Parathyroid adenoma (tissue), 2 donors: ENCODE measurements at regions not wholly inside any gene's neighbourhood (a gene's known extent, or its start where the extent isn't known, plus 50 kb on each side); places are given as distances from the start of the nearest gene placed in this dataset.

Source experiments
- H2AFZ ChIP-seq: fragments of 300-600 bp; sonication (generic); one replicate; pipeline ENCODE4 v1.7.0; 2017; ENCODE audit warnings: antibody characterized with exemption, mild to moderate bottlenecking
- H3K27ac ChIP-seq: fragments of 300-600 bp; sonication (generic); one replicate; pipeline ENCODE4 v1.7.0; 2017
- H3K27me3 ChIP-seq: fragments of 300-600 bp; sonication (generic); one replicate; pipeline ENCODE4 v1.7.0; 2017; ENCODE audit warnings: low read length; ENCODE audit not compliant: control insufficient read depth, insufficient read depth
- H3K36me3 ChIP-seq: fragments of 300-600 bp; sonication (generic); one replicate; pipeline ENCODE4 v1.7.0; 2017; ENCODE audit warnings: low read length; ENCODE audit not compliant: control insufficient read depth, insufficient read depth
- H3K4me1 ChIP-seq: fragments of 300-600 bp; sonication (generic); one replicate; pipeline ENCODE4 v1.7.0; 2017; ENCODE audit warnings: control low read depth
- H3K4me2 ChIP-seq: fragments of 300-600 bp; sonication (generic); one replicate; pipeline ENCODE4 v1.7.0; 2017; ENCODE audit warnings: low read length
- H3K4me3 ChIP-seq: fragments of 300-600 bp; sonication (generic); one replicate; pipeline ENCODE4 v1.7.0; 2017; ENCODE audit warnings: low read depth, low read length
- H3K79me2 ChIP-seq: fragments of 300-600 bp; sonication (generic); one replicate; pipeline ENCODE4 v1.7.0; 2017; ENCODE audit warnings: control low read depth
- H3K9ac ChIP-seq: fragments of 300-600 bp; sonication (generic); one replicate; pipeline ENCODE4 v1.7.0; 2017; ENCODE audit warnings: mild to moderate bottlenecking
- H3K9me3 ChIP-seq: fragments of 300-600 bp; sonication (generic); one replicate; pipeline ENCODE4 v1.7.0; 2017; ENCODE audit warnings: low read length; ENCODE audit not compliant: control insufficient read depth
- TF ChIP-seq, protein P1 (sequence below): fragments of 300-600 bp; sonication (generic); IDR thresholded peaks from one replicate; pipeline ENCODE4 v1.7.0; 2017; ENCODE audit warnings: antibody characterized with exemption, mild to moderate bottlenecking
- donor health status: primary hyperparathyroidism.

DNA sequence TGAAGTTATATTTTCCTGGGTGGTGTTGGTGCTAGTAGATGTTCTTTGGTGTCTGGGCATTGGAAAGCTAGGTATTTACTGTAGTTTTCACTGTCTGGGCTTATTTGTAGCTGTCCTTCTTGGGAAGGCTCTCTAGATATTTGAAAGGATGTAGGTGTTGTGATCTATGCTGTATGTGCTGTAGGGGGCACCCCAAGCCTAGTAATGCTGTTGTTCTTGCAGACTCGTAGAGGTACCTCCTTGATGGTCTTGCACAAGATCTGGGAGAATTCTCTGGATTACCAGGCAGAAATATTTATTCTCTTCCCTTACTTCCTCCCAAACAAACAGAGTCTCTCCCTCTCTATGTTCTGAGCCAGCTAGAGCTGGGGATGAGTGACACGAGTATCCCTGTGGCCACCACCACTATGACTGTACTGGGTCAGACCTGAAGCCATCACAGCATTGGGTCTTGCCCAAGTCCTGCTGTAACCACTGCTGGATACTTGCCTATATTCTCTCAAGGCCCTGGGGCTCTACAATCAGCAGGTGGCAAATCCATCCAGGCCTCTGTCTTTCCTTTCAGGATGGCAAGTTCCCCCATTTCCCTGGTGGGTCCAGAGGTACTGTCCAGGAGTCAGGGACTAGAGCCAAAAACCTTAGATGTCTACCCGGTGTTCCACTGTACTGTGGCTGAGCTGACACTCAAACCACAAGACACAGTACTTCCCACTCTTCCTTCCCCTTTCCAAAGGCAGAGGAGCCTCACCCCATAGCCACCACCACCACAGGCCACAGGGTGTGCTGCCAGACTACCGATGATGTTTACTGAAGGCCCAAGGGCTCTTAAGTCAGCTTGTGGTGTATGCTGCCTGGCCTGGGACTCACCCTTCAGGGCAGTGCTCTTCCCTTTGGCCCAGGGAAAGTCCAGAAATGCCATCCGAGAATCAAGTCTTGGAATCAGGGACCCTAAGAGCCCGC, 195.2 kb upstream of the DPPA4 start:
- Histone ChIP-seq H3K9ac (no peak overlapping the region), H3K4me1 (no peaks in the 10 kb centered on the region), H2AFZ (no peak overlapping the region), H3K9me3 (no peaks in the 10 kb centered on the region), H3K79me2 (no peaks in the 10 kb centered on the region), H3K4me3 (no peak overlapping the region), H3K36me3 (no peaks in the 10 kb centered on the region), H3K27ac (no peak overlapping the region), H3K4me2 (no peak overlapping the region), H3K27me3 (no peaks in the 10 kb centered on the region)
- TF ChIP-seq, protein P1, sequence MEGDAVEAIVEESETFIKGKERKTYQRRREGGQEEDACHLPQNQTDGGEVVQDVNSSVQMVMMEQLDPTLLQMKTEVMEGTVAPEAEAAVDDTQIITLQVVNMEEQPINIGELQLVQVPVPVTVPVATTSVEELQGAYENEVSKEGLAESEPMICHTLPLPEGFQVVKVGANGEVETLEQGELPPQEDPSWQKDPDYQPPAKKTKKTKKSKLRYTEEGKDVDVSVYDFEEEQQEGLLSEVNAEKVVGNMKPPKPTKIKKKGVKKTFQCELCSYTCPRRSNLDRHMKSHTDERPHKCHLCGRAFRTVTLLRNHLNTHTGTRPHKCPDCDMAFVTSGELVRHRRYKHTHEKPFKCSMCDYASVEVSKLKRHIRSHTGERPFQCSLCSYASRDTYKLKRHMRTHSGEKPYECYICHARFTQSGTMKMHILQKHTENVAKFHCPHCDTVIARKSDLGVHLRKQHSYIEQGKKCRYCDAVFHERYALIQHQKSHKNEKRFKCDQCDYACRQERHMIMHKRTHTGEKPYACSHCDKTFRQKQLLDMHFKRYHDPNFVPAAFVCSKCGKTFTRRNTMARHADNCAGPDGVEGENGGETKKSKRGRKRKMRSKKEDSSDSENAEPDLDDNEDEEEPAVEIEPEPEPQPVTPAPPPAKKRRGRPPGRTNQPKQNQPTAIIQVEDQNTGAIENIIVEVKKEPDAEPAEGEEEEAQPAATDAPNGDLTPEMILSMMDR: peak; percentile 24

DNA sequence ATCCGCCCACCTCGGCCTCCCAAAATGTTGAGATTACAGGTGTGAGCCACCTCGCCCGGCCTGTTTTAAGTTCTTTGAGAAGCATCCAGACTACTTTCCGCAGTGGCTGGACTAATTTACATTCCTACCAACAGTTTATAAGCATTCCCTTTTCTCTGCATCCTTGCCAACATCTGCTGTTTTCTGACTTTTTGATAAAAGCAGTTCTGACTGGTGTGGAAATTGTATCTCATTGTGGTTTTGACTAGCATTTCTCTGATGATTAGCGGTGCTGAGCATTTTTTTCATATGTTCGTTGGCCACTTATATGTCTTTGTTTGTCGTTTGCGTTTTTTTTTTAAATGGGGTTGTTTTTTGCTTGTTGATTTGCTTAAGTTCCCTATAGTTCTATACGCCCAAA, 208.4 kb upstream of the DPPA4 start:
- TF ChIP-seq, protein P1: no peak
- no peaks in the 10 kb centered on the region for H3K27me3 ChIP-seq
- no peaks in the 10 kb centered on the region for H3K9me3 ChIP-seq
- H3K36me3 ChIP-seq: no peaks in the 10 kb centered on the region
- H3K79me2 ChIP-seq: no peaks in the 10 kb centered on the region
- H3K4me3 ChIP-seq: no peak overlapping the region
- H3K4me1 ChIP-seq: no peaks in the 10 kb centered on the region
- no peak overlapping the region for H3K4me2 ChIP-seq
- no peak overlapping the region for H2AFZ ChIP-seq
- H3K27ac ChIP-seq: no peak overlapping the region
- no peak overlapping the region for H3K9ac ChIP-seq

DNA sequence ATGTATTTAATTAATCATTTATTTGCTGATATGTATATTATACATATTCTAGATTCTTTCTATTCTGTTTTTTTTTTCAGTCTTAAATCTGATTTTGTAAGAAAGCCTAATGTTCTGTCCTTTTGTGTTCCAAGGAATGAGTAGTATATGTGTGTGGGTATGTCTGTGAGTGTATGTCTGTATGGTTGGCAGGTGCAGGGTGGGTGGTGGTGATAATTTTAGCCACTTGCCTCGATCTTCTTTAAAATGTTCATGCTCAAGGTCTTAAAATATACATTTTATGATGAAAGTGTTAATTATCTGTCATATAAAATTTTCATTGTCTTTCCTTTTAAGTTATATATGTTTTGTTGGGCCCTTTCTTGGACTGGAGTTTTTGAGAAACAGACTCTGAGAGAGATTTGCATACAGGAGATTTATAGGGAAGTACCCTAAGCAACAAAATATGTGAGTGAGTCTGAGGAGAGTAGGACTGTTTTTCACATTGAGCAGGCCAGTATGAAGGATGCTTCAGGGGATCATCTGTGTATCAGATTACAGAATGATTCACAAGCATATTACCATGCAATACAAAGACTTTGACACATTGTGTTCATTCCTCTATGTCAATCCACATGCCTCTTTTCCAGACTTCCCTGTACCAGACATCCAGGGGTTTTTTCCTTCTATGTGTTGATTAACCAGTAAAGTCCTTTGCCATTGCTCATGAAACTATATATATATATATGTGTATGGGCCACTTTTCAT, 211.0 kb upstream of the DPPA4 start:
- Histone ChIP-seq H3K9me3 (no peaks in the 10 kb centered on the region), H3K4me3 (no peak overlapping the region), H2AFZ (no peak overlapping the region), H3K27me3 (no peaks in the 10 kb centered on the region), H3K9ac (no peak overlapping the region), H3K79me2 (no peaks in the 10 kb centered on the region), H3K27ac (no peak overlapping the region), H3K36me3 (no peaks in the 10 kb centered on the region), H3K4me2 (peak overlapping the region; percentile 28), H3K4me1 (peaks cover 2% of the 10 kb centered on the region)
- TF ChIP-seq, protein P1: no peak

DNA sequence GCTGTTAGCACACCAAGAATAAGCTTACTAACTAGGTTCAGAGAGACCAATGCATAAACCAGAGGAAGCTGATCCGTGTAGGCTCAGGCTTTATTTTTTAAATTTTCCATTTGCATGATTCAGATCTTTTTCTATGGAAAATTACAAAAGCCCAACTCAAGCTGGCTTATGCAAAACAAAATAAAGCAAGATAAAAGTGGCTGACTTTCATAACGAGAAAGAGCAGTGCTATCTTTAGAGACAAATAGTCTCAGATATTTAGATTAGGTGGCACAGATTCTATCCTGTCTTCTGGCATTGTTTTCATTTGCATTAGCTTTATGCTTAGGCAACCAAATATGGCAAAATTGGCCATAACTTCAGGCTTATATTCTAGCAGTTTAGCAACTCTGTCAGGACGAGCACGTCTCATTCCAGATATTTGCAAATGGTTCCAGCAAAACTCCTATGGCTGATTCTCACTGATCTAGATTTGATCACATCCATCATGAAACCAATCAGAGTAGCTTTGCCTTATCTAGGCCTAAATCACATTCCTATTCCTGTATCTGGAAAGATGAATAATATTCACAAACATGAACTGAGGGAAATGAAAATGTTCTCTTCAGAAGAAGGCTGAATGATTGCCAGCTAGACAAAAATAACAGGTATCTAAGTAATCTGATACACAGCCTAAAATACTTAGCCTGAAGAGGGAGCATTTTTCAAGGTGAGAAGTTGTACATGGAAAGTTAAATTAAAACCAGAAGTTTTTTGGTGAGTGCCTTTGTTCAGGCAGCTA, 216.4 kb upstream of the DPPA4 start:
- H3K9me3 ChIP-seq: no peaks in the 10 kb centered on the region
- H3K27ac ChIP-seq: no peak overlapping the region
- H3K27me3 ChIP-seq: no peaks in the 10 kb centered on the region
- peak overlapping the region; percentile 52 for H3K4me2 ChIP-seq
- TF ChIP-seq, protein P1: no peak
- no peak overlapping the region for H2AFZ ChIP-seq
- H3K4me3 ChIP-seq: peak overlapping the region; percentile 51
- H3K4me1 ChIP-seq: peaks cover 8% of the 10 kb centered on the region
- no peak overlapping the region for H3K9ac ChIP-seq
- no peaks in the 10 kb centered on the region for H3K36me3 ChIP-seq
- no peaks in the 10 kb centered on the region for H3K79me2 ChIP-seq
